Neural cell (in vitro differentiated cells): ENCODE measurements at regions not wholly inside any gene's neighbourhood (a gene's known extent, or its start where the extent isn't known, plus 50 kb on each side); places are given as distances from the start of the nearest gene placed in this dataset.

Source experiments
- H2AFZ ChIP-seq: fragments of 200-600, 300-800 bp; sonication (generic), shearing (Covaris generic); 2 replicates; pipeline ENCODE4 v1.6.0; 2014; ENCODE audit warnings: low read depth, mild to moderate bottlenecking, antibody characterized with exemption, low read length, moderate library complexity
- H3F3A ChIP-seq: fragments of 200-600 bp; shearing (Covaris generic); 2 replicates; pipeline ENCODE4 v1.6.1; 2016; ENCODE audit warnings: mild to moderate bottlenecking, moderate library complexity, mixed read lengths, antibody characterized with exemption, low read length; ENCODE audit not compliant: insufficient read depth, poor library complexity, severe bottlenecking
- H3K27ac ChIP-seq: fragments of 200-600, 300-800 bp; sonication (generic), shearing (Covaris generic); 2 replicates; pipeline ENCODE4 v1.5.1; 2014; ENCODE audit warnings: mild to moderate bottlenecking, low read length, moderate library complexity
- H3K27me3 ChIP-seq: fragments of 300-800, 200-600 bp; sonication (generic), shearing (Covaris generic); 2 replicates; pipeline ENCODE4 v1.6.0; 2014; ENCODE audit warnings: mild to moderate bottlenecking, low read depth, low read length, moderate library complexity; ENCODE audit not compliant: insufficient read depth
- H3K36me3 ChIP-seq: fragments of 300-800, 200-600 bp; sonication (generic), shearing (Covaris generic); 2 replicates; pipeline ENCODE4 v1.5.1; 2014; ENCODE audit warnings: mild to moderate bottlenecking, antibody characterized with exemption, low read length, moderate library complexity; ENCODE audit not compliant: insufficient read depth
- H3K4me2 ChIP-seq: fragments of 300-800, 200-600 bp; sonication (generic), shearing (Covaris generic); 2 replicates; pipeline ENCODE4 v1.6.0; 2014; ENCODE audit warnings: mild to moderate bottlenecking, low read length
- H3K4me3 ChIP-seq: fragments of 300-800, 200-600 bp; sonication (generic), shearing (Covaris generic); 2 replicates; pipeline ENCODE4 v1.5.1; 2014; ENCODE audit warnings: mild to moderate bottlenecking, low read length, moderate library complexity
- H3K79me2 ChIP-seq: fragments of 200-600 bp; shearing (Covaris generic); replicated peaks from 2 replicates; pipeline ENCODE4 v1.6.0; 2014; ENCODE audit warnings: mild to moderate bottlenecking, low read length, moderate library complexity; ENCODE audit not compliant: insufficient read depth
- H3K9ac ChIP-seq: fragments of 300-800, 200-600 bp; sonication (generic), shearing (Covaris generic); 2 replicates; pipeline ENCODE4 v1.6.1; 2016; ENCODE audit warnings: mild to moderate bottlenecking, low read length, mixed read lengths
- H3K9me2 ChIP-seq: fragments of 200-600 bp; shearing (Covaris generic); 2 replicates; pipeline ENCODE4 v1.6.1; 2016; ENCODE audit warnings: mild to moderate bottlenecking, low read length, mixed read lengths; ENCODE audit not compliant: insufficient read depth
- H3K9me3 ChIP-seq: fragments of 200-600, 300-800 bp; sonication (generic), shearing (Covaris generic); 2 replicates; pipeline ENCODE4 v1.6.1; 2016; ENCODE audit warnings: mild to moderate bottlenecking, mixed run types, low read length, moderate library complexity, mixed read lengths
- H4K20me1 ChIP-seq: fragments of 200-600 bp; shearing (Covaris generic); 2 replicates; pipeline ENCODE4 v1.6.1; 2016; ENCODE audit warnings: mild to moderate bottlenecking, mixed run types; ENCODE audit not compliant: insufficient read depth
- CTCF ChIP-seq: fragments of 450-650 bp; IDR thresholded peaks from 2 replicates; pipeline ENCODE4 v1.5.1; 2014; ENCODE audit warnings: antibody characterized with exemption, mild to moderate bottlenecking, moderate library complexity; ENCODE audit not compliant: poor library complexity, severe bottlenecking
- EP300 ChIP-seq: fragments of 450-650 bp; conservative IDR thresholded peaks from 2 replicates; pipeline ENCODE4 v1.6.1; 2014; ENCODE audit warnings: antibody characterized with exemption, mild to moderate bottlenecking, moderate library complexity; ENCODE audit not compliant: poor library complexity, severe bottlenecking
- EZH2 ChIP-seq: fragments of 200-600, 300-800 bp; shearing (Covaris generic), sonication (generic); IDR thresholded peaks from 2 replicates; pipeline ENCODE4 v1.6.1; 2014; ENCODE audit warnings: antibody characterized with exemption, low read length, borderline replicate concordance, mild to moderate bottlenecking; ENCODE audit not compliant: insufficient read depth, poor library complexity, severe bottlenecking
- MXI1 ChIP-seq: fragments of 450-650 bp; conservative IDR thresholded peaks from 2 replicates; pipeline ENCODE4 v1.6.1; 2014; ENCODE audit warnings: antibody characterized with exemption, mild to moderate bottlenecking; ENCODE audit not compliant: poor library complexity, severe bottlenecking
- POLR2AphosphoS5 ChIP-seq: IDR thresholded peaks from 2 replicates; pipeline ENCODE4 v1.6.1; 2012
- RAD21 ChIP-seq: fragments of 450-650 bp; conservative IDR thresholded peaks from 2 replicates; pipeline ENCODE4 v1.6.1; 2014; ENCODE audit warnings: antibody characterized with exemption, mild to moderate bottlenecking, moderate library complexity
- SMC3 ChIP-seq: fragments of 450-650 bp; conservative IDR thresholded peaks from 2 replicates; pipeline ENCODE4 v1.6.1; 2014; ENCODE audit warnings: antibody characterized with exemption, mild to moderate bottlenecking, moderate library complexity; ENCODE audit not compliant: poor library complexity
- TAF1 ChIP-seq: IDR thresholded peaks from 2 replicates; pipeline ENCODE4 v1.6.1; 2012; ENCODE audit warnings: low read depth
- TF ChIP-seq, protein P1 (sequence below): IDR thresholded peaks from 2 replicates; pipeline ENCODE4 v1.6.1; 2012; ENCODE audit warnings: borderline replicate concordance

- TF ChIP-seq MXI1 = no peak
- TF ChIP-seq CTCF = no peak
- TF ChIP-seq TAF1 = no peak
- TF ChIP-seq POLR2AphosphoS5 = no peak
- no peak for TF ChIP-seq EP300
- no peak for TF ChIP-seq SMC3
- TF ChIP-seq, protein P1, sequence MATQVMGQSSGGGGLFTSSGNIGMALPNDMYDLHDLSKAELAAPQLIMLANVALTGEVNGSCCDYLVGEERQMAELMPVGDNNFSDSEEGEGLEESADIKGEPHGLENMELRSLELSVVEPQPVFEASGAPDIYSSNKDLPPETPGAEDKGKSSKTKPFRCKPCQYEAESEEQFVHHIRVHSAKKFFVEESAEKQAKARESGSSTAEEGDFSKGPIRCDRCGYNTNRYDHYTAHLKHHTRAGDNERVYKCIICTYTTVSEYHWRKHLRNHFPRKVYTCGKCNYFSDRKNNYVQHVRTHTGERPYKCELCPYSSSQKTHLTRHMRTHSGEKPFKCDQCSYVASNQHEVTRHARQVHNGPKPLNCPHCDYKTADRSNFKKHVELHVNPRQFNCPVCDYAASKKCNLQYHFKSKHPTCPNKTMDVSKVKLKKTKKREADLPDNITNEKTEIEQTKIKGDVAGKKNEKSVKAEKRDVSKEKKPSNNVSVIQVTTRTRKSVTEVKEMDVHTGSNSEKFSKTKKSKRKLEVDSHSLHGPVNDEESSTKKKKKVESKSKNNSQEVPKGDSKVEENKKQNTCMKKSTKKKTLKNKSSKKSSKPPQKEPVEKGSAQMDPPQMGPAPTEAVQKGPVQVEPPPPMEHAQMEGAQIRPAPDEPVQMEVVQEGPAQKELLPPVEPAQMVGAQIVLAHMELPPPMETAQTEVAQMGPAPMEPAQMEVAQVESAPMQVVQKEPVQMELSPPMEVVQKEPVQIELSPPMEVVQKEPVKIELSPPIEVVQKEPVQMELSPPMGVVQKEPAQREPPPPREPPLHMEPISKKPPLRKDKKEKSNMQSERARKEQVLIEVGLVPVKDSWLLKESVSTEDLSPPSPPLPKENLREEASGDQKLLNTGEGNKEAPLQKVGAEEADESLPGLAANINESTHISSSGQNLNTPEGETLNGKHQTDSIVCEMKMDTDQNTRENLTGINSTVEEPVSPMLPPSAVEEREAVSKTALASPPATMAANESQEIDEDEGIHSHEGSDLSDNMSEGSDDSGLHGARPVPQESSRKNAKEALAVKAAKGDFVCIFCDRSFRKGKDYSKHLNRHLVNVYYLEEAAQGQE = no peak
- no peak for TF ChIP-seq EZH2
- TF ChIP-seq RAD21 = no peak
- Histone ChIP-seq H4K20me1 (no peaks in the 10 kb centered on the region), H3K79me2 (no peaks in the 10 kb centered on the region), H3F3A (no peaks in the 10 kb centered on the region), H3K27ac (no peak overlapping the region), H3K36me3 (no peaks in the 10 kb centered on the region), H3K27me3 (no peaks in the 10 kb centered on the region), H2AFZ (no peak overlapping the region), H3K9me3 (no peaks in the 10 kb centered on the region), H3K4me3 (no peak overlapping the region), H3K9me2 (no peaks in the 10 kb centered on the region), H3K9ac (no peak overlapping the region), H3K4me2 (no peak overlapping the region)
Measured at GRCh38 chr4:18167831-18168230, 146.3 kb upstream of the LCORL start.

DNA sequence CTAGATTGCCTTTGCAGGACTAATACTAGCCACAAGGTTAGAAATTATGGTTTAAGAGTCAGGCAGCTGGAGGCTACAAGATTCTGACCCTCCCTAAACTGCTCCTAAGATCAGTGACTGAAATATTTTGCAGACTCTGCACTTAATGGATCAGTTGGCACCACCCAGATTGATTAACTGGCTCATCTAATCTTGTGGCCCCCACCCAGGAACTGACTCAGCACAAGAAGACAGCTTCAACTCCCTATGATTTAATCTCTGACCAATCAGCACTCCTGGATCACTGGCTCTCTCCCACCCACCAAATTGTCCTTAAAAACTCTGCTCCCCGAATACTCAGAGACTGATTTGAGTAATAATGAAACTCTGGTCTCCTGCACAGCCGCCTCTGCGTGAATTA is 145.4 kb upstream of the LCORL start:
- H3K9me3 ChIP-seq = no peaks in the 10 kb centered on the region
- H3K36me3 ChIP-seq = no peaks in the 10 kb centered on the region
- H3K27ac ChIP-seq = no peak overlapping the region
- no peaks in the 10 kb centered on the region for H3K9me2 ChIP-seq
- no peaks in the 10 kb centered on the region for H3K27me3 ChIP-seq
- H3F3A ChIP-seq = no peaks in the 10 kb centered on the region
- H3K4me3 ChIP-seq = no peak overlapping the region
- H3K79me2 ChIP-seq = no peaks in the 10 kb centered on the region
- no peak overlapping the region for H2AFZ ChIP-seq
- no peak overlapping the region for H3K4me2 ChIP-seq
- no peaks in the 10 kb centered on the region for H4K20me1 ChIP-seq
- H3K9ac ChIP-seq = no peak overlapping the region
- TF ChIP-seq MXI1 = no peak
- no peak for TF ChIP-seq POLR2AphosphoS5
- no peak for TF ChIP-seq CTCF
- no peak for TF ChIP-seq RAD21
- TF ChIP-seq, protein P1 = no peak
- no peak for TF ChIP-seq EZH2
- TF ChIP-seq EP300 = no peak
- TF ChIP-seq TAF1 = no peak
- TF ChIP-seq SMC3 = no peak
